Kidney (tissue), 13 donors: ENCODE measurements at regions not wholly inside any gene's neighbourhood (a gene's known extent, or its start where the extent isn't known, plus 50 kb on each side); places are given as distances from the start of the nearest gene placed in this dataset.

Experiments
- DNase-seq, 5 donors: peaks; one replicate each; pipeline ENCODE4 v3.0.0-alpha.2; 2013 to 2020
- FAIRE-seq: peaks from 2 replicates; lab custom pipeline; 2012; peaks lifted over from hg19 to GRCh38; lab: Jason Lieb, UNC
- H3K27ac ChIP-seq, 2 donors: one replicate each; pipeline ENCODE4 v1.7.0; 2013; ENCODE audit warnings: low read depth in 2 of 2, low read length in 2 of 2, inconsistent platforms in 1 of 2
- H3K27me3 ChIP-seq: one replicate; pipeline ENCODE4 v1.7.1; 2013; ENCODE audit warnings: low read length, inconsistent platforms; ENCODE audit not compliant: control insufficient read depth, insufficient read depth
- H3K36me3 ChIP-seq, 3 donors: one replicate each; pipeline versions ENCODE4 v1.7.0 to v1.7.1; 2013; ENCODE audit warnings: low read length in 3 of 3, control low read depth in 1 of 3, inconsistent platforms in 1 of 3; ENCODE audit not compliant: insufficient read depth in 3 of 3, control insufficient read depth in 2 of 3
- H3K4me1 ChIP-seq, 3 donors: one replicate each; pipeline versions ENCODE4 v1.7.0 to v1.7.1; 2013; ENCODE audit warnings: low read length in 3 of 3, inconsistent platforms in 1 of 3, low read depth in 1 of 3; ENCODE audit not compliant: control insufficient read depth in 2 of 3, insufficient read depth in 2 of 3
- H3K4me3 ChIP-seq, 3 donors: one replicate each; pipeline versions ENCODE4 v1.7.0 to v1.8.1; 2013; ENCODE audit warnings: low read length in 3 of 3, control low read depth in 1 of 3, inconsistent platforms in 1 of 3
- H3K9ac ChIP-seq, 3 donors: one replicate each; pipeline versions ENCODE4 v1.7.0 to v1.7.1; 2013; ENCODE audit warnings: low read length in 3 of 3, control low read depth in 1 of 3, inconsistent platforms in 1 of 3
- H3K9me3 ChIP-seq, 3 donors: one replicate each; pipeline versions ENCODE4 v1.7.0 to v1.7.1; 2013; ENCODE audit warnings: low read length in 3 of 3, control low read depth in 1 of 3, inconsistent platforms in 1 of 3; ENCODE audit not compliant: control insufficient read depth in 2 of 3, insufficient read depth in 1 of 3
- CTCF ChIP-seq: IDR thresholded peaks from 3 replicates; pipeline ENCODE4 v1.5.1; 2012; ENCODE audit warnings: mild to moderate bottlenecking, moderate library complexity, borderline replicate concordance; ENCODE audit not compliant: insufficient read depth; ENCODE audit errors: extremely low read depth
- intact Hi-C: fragments of 100-400 bp; cut with DNase I; formaldehyde crosslinking; loops from one replicate; pipeline ENCODE4 v1.11.1; 2022
- donor health status: control.
- donor health status: control.
- donor health status: control.
- donor health status: control.
- donor health status: control.
- donor health status: DM: yes; HTN: yes; CAD: no.
- donor health status: Normal renal cell carcinoma (clear cell type).

DNA sequence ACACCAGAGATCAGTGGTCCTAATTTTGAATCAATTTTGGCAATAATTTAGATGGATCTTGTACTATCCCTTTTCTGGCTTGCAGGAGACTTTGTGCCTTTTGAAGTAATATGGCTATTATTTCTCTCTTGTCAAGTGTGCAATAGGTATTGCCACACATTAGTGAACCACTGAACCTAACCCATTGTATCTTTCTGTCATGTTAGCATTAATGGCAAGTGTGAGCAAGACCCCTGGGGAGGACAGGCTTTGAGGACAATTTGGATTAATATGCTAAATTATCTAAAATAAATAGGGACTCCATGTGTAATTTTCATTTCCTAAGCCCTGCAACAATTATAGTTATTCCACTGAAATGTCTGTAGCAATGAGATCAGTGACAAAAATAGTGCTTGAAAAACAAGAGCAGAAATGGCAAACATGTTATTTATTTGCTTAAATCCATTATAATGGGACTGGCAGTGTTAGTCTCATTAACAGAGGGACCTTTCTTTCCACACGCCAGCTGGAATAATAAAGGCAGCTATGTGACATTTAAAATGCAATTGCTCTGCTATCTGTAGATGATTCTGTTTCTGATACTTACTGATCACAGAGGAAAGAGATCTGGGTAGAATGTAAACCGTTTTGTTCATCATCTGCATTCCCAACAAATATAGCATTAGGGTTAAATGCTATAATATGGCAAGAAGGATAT, 753.3 kb upstream of the ZNF608 start:
- no peak for DNase-seq
- no peaks in the 10 kb centered on the region for H3K27me3 ChIP-seq
- no peaks in the 10 kb centered on the region for H3K9me3 ChIP-seq
- no peak overlapping the region for H3K9ac ChIP-seq
- no peak overlapping the region for H3K27ac ChIP-seq
- no peak overlapping the region for H3K4me3 ChIP-seq
- no peaks in the 10 kb centered on the region for H3K36me3 ChIP-seq
- no peaks in the 10 kb centered on the region for H3K4me1 ChIP-seq
- intact Hi-C loops: no loop called here
- no peak for FAIRE-seq
- no peak for TF ChIP-seq CTCF

GRCh38 chr5:125501396-125501795, 755.0 kb upstream of the ZNF608 start:
- FAIRE-seq (no peak), DNase-seq (no peak)
- no peak for TF ChIP-seq CTCF
- H3K36me3 ChIP-seq: no peaks in the 10 kb centered on the region
- no peaks in the 10 kb centered on the region for H3K9me3 ChIP-seq
- no peaks in the 10 kb centered on the region for H3K4me1 ChIP-seq
- H3K9ac ChIP-seq: no peak overlapping the region
- H3K4me3 ChIP-seq: no peak overlapping the region
- H3K27me3 ChIP-seq: no peaks in the 10 kb centered on the region
- no peak overlapping the region for H3K27ac ChIP-seq
- intact Hi-C loops: no loop called here

DNA sequence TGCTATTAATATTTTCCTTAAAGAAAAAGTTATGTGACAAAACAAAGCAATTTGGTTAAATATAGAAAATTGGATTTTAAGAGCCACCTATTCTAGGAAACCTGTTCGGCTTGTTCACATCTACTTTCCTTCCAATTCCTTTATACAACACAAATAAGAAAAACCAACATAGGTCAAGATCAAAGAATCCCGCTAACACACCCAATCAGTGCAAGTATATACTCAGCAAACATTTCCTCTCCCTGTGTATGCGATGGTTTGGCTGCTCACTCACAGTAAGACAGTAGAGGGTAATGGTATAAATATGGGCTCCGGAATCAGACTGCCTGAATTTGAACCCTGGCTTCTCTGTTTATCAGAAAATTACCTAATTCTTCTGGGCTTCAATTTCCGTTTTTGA, 757.5 kb upstream of the ZNF608 start:
- H3K4me1 ChIP-seq: no peaks in the 10 kb centered on the region
- DNase-seq (no peak), FAIRE-seq (no peak)
- H3K9me3 ChIP-seq: no peaks in the 10 kb centered on the region
- intact Hi-C loops: no loop called here
- no peaks in the 10 kb centered on the region for H3K36me3 ChIP-seq
- no peaks in the 10 kb centered on the region for H3K27me3 ChIP-seq
- no peak for TF ChIP-seq CTCF
- no peak overlapping the region for H3K4me3 ChIP-seq
- no peak overlapping the region for H3K9ac ChIP-seq
- no peak overlapping the region for H3K27ac ChIP-seq

DNA sequence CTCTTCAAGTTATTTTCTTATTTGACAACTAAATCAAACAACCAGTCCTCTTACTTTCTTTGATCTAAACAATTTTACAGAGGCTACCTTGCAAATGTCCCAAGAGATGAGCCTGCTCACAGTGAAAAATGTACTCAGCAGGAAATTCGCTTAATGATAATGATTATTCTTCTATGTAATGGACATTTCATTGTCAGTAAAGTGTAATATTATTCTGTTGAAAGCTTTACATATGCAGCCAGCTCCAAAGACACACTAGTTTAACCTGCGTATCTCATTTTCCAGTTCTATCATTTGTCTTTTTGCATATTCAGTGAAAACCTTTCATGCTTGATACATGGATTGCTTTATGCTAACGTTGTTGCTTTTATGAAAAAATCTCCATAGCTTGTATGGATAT, 758.7 kb upstream of the ZNF608 start:
- no peak for FAIRE-seq
- intact Hi-C loops: no loop called here
- Histone ChIP-seq H3K36me3 (no peaks in the 10 kb centered on the region), H3K27me3 (no peaks in the 10 kb centered on the region), H3K4me3 (no peak overlapping the region), H3K9ac (no peak overlapping the region), H3K4me1 (no peaks in the 10 kb centered on the region), H3K9me3 (no peaks in the 10 kb centered on the region), H3K27ac (no peak overlapping the region)
- no peak for TF ChIP-seq CTCF
- DNase-seq: no peak
